Bronchial epithelial cell (primary cell): ENCODE measurements at regions not wholly inside any gene's neighbourhood (a gene's known extent, or its start where the extent isn't known, plus 50 kb on each side); places are given as distances from the start of the nearest gene placed in this dataset.
"Not testable (repeated sequence)": the region's sequence is repeated elsewhere in the genome, so short reads cannot be mapped to it uniquely, and the experiment has no call there.

Source experiments
- DNase-seq: peaks from one replicate; pipeline ENCODE4 v3.0.0-alpha.2; 2010; ENCODE audit warnings: low read depth
- FAIRE-seq: peaks from 2 replicates; lab custom pipeline; 2011; peaks lifted over from hg19 to GRCh38; lab: Jason Lieb, UNC
- H3K27me3 ChIP-seq: 2 replicates; pipeline ENCODE4 v1.5.1; 2011; ENCODE audit warnings: low read length; ENCODE audit not compliant: control insufficient read depth, insufficient read depth
- H3K36me3 ChIP-seq: 2 replicates; pipeline ENCODE4 v1.5.1; 2011; ENCODE audit warnings: low read length; ENCODE audit not compliant: control insufficient read depth, insufficient read depth
- H3K4me3 ChIP-seq: 2 replicates; pipeline ENCODE4 v1.5.1; 2011; ENCODE audit warnings: mild to moderate bottlenecking, low read depth, low read length, control low read depth
- TF ChIP-seq, protein P1 (sequence below): IDR thresholded peaks from 2 replicates; pipeline ENCODE4 v1.5.1; 2011; ENCODE audit warnings: mild to moderate bottlenecking, moderate library complexity, low read length, control low read depth, inconsistent platforms; ENCODE audit not compliant: insufficient read depth, severe bottlenecking

DNA sequence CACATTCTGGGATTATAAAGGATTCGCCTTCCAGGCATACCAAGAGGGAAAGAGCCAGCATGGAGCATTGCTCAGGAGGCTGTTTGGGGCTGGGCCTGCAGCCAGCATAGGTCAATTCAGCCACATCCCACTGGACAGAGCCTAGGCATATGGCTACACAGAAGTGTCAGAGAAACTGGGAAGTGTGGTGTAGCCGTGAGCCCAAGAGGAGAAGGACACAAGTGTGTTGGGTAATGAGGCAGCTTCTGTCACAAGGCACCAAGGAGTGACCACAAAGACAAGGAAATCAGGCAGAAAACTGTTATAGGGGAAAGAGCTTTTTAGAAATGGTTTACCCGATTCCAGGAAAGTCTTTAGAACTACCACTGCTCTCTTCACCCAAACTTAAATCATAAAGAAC lies 178.6 kb upstream of the TBL1X start:
- TF ChIP-seq, protein P1, sequence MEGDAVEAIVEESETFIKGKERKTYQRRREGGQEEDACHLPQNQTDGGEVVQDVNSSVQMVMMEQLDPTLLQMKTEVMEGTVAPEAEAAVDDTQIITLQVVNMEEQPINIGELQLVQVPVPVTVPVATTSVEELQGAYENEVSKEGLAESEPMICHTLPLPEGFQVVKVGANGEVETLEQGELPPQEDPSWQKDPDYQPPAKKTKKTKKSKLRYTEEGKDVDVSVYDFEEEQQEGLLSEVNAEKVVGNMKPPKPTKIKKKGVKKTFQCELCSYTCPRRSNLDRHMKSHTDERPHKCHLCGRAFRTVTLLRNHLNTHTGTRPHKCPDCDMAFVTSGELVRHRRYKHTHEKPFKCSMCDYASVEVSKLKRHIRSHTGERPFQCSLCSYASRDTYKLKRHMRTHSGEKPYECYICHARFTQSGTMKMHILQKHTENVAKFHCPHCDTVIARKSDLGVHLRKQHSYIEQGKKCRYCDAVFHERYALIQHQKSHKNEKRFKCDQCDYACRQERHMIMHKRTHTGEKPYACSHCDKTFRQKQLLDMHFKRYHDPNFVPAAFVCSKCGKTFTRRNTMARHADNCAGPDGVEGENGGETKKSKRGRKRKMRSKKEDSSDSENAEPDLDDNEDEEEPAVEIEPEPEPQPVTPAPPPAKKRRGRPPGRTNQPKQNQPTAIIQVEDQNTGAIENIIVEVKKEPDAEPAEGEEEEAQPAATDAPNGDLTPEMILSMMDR: no peak
- DNase-seq (no peak), FAIRE-seq (no peak)
- H3K36me3 ChIP-seq: no peaks in the 10 kb centered on the region
- peaks cover 2% of the 10 kb centered on the region for H3K27me3 ChIP-seq
- no peak overlapping the region for H3K4me3 ChIP-seq

DNA sequence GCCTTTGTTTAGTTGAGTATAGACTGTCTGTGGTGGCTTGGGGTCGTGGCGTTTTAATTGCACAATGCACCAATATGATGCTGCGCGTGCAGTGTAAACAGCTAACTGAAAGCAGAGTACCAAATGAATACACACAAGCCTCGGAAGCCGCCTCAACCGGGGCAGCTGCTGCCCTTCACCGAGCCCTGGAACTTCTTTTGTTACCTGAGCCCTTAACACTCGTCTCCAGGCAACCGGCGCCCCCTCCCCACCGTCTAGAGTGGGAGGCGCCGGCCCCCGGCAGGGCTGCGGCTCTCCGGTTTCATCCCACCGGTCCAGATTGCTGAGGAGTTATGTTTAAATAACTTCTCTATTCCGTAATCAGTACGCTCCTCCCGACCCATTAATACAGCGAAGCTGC lies 173.2 kb upstream of the TBL1X start:
- H3K36me3 ChIP-seq: no peaks in the 10 kb centered on the region
- H3K27me3 ChIP-seq: peaks cover 2% of the 10 kb centered on the region
- no peak overlapping the region for H3K4me3 ChIP-seq
- DNase-seq (no peak), FAIRE-seq (no peak)
- TF ChIP-seq, protein P1: no peak

DNA sequence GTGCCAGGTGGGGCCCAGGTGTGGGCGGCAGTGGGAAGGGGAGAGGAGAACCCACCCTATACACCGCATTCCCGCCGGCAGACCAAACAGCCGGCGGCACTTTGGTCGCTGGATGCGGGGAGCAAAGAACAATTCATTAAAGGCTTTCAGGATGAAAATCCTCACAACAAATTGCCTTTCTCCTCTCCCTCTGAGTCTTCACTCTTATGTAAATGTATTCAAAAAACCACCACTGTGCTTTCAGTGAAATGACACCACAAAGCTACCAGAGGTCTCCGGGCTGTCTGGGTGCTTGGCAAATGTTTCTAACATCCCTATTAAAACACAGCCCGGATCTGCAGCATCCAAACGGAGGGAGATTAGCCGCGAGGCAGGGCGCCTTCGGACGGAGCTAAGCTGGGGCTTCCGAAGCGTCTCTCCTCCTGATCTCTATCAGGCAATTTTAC lies 171.8 kb upstream of the TBL1X start:
- DNase-seq (no peak), FAIRE-seq (no peak)
- TF ChIP-seq, protein P1: no peak
- Histone ChIP-seq H3K27me3 (peaks cover 2% of the 10 kb centered on the region), H3K36me3 (no peaks in the 10 kb centered on the region), H3K4me3 (no peak overlapping the region)

DNA sequence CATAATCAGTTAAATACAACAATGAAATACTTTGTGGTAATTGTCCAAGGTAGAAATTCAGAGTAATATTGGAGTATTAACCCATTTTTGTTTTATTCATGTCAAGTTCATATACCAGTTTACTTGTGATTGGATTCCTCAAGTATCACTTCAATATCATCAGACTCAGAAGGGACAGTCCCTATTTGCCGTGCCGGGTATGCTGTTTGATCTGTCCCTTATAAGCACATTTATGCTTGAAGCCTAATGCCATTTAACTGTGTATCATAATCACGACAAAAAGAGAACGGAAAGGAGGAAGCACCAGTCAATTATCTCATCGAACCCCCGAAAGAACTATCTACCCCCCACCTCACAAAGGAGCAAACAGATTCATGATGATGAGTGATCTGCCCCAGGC lies 171.0 kb upstream of the TBL1X start:
- H3K4me3 ChIP-seq: no peak overlapping the region
- peaks cover 2% of the 10 kb centered on the region for H3K27me3 ChIP-seq
- H3K36me3 ChIP-seq: no peaks in the 10 kb centered on the region
- TF ChIP-seq, protein P1: no peak
- no peak for DNase-seq
- no peak for FAIRE-seq

DNA sequence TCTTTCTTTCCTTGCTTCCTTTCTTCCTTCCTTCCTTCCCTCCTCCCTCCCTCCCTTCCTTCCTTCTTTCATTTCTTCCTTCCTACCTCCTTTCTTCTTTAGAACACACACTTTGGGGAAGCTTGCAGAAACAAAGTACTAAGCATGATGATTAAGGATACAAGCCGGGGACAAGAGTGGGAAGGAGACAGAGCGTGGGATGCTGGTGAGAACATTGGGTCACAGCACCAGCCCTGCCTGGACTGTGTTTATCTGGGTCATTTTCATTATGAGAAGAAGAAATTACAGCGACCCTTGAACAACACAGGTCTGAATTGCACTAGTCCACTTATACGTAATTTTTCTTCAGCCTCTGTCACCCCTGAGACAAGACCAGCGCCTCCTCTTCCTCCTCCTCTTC lies 169.3 kb upstream of the TBL1X start:
- Histone ChIP-seq H3K27me3 (peaks cover 2% of the 10 kb centered on the region), H3K4me3 (no peak overlapping the region), H3K36me3 (no peaks in the 10 kb centered on the region)
- DNase-seq: no peak
- TF ChIP-seq, protein P1: no peak
- no peak for FAIRE-seq

DNA sequence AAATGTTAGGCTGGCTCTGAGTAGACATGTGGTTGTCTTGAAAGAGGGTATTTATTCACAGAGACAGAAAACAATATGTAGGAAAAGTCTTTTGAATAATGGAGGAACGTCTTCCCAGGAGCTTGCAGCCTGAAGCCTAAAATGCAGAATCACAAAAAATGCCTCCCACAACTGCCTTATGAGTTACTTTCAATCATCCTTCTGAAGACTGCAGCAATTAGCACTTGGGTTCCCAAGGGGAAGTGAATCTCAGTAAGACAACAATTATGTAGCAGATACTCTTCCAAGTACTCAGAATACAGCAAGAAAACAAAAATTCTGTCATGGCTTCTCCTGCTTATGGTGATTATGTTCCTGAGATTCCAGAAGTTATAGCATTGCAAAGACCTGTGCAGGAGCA lies 166.6 kb upstream of the TBL1X start:
- no peak for DNase-seq
- FAIRE-seq: no peak
- Histone ChIP-seq H3K27me3 (no peaks in the 10 kb centered on the region), H3K4me3 (no peak overlapping the region), H3K36me3 (no peaks in the 10 kb centered on the region)
- TF ChIP-seq, protein P1: no peak

DNA sequence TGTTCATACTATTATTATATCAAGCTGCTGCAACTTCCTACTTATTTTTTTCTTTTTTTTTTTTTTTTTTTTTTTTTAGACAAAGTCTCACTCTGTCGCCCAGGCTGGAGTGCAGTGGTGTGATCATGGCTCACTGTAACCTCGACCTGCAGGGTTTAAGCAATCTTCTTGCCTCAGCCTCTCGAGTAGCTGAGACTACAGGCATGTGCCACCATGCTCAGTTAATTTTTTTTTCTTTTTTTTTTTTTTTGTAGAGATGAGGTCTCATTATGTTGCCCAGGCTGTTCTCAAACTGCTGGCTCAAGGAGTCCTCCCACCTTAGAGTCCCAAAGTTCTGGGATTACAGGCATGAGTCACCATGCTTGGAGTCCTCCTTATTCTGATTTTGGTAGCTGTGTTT lies 165.2 kb upstream of the TBL1X start:
- not testable (repeated sequence) for FAIRE-seq, H3K27me3 ChIP-seq, H3K4me3 ChIP-seq, H3K36me3 ChIP-seq, DNase-seq
